Urinary bladder (tissue), 3 donors: ENCODE measurements at regions not wholly inside any gene's neighbourhood (a gene's known extent, or its start where the extent isn't known, plus 50 kb on each side); places are given as distances from the start of the nearest gene placed in this dataset.
A peak's percentile ranks its signal among the peaks of the same experiment; 100 is the strongest.

Source experiments
- DNase-seq: peaks from one replicate; pipeline ENCODE4 v3.0.0-alpha.2; 2015; ENCODE audit errors: extremely low spot score
- H3K27ac ChIP-seq: one replicate; pipeline ENCODE4 v1.5.1; 2013; ENCODE audit warnings: low read depth, mild to moderate bottlenecking, moderate library complexity
- H3K36me3 ChIP-seq: one replicate; pipeline ENCODE4 v1.6.1; 2013; ENCODE audit warnings: mild to moderate bottlenecking, moderate library complexity; ENCODE audit not compliant: insufficient read depth
- H3K4me1 ChIP-seq: one replicate; pipeline ENCODE4 v1.6.1; 2013; ENCODE audit warnings: mild to moderate bottlenecking, moderate library complexity; ENCODE audit not compliant: insufficient read depth
- H3K4me3 ChIP-seq: one replicate; pipeline ENCODE4 v1.5.1; 2013; ENCODE audit warnings: low read depth, low read length
- WGBS: extraction: QIAGEN DNeasy Blood & Tissue Kit; methylation state at CpG from one replicate; pipeline ENCODE4 v1.1.7; 2013; 5-methylcytosine and 5-hydroxymethylcytosine counted together
- donor health status: healthy with polysubstance abuse.
- donor health status: healthy.

GRCh38 chr11:131027491-131027890 is 111.2 kb upstream of the SNX19 start:
- Histone ChIP-seq H3K27ac (no peak overlapping the region), H3K4me1 (no peaks in the 10 kb centered on the region), H3K36me3 (no peaks in the 10 kb centered on the region), H3K4me3 (no peak overlapping the region)
- 80% methylated on average over 2 of the region's 2 CpGs for WGBS
- no peak for DNase-seq

- WGBS, result 38% methylated on average over 5 of the region's 5 CpGs
- no peak overlapping the region for H3K27ac ChIP-seq
- peak; percentile 28 for DNase-seq
These were observed 116.9 kb upstream of the SNX19 start for GRCh38 chr11:131033151-131033651.

GRCh38 chr11:131036514-131036913 is 120.2 kb upstream of the SNX19 start:
- no peak overlapping the region for H3K4me3 ChIP-seq

More at GRCh38 chr11:131033151-131033651, 116.9 kb upstream of the SNX19 start:
- Histone ChIP-seq H3K4me3 (no peak overlapping the region), H3K36me3 (no peaks in the 10 kb centered on the region), H3K4me1 (no peaks in the 10 kb centered on the region)

GRCh38 chr11:131037873-131038272 is 121.6 kb upstream of the SNX19 start:
- Histone ChIP-seq H3K36me3 (no peaks in the 10 kb centered on the region), H3K27ac (no peak overlapping the region), H3K4me1 (no peaks in the 10 kb centered on the region), H3K4me3 (no peak overlapping the region)
- no peak for DNase-seq
- 55% methylated on average over 7 of the region's 7 CpGs for WGBS

More at GRCh38 chr11:131036514-131036913, 120.2 kb upstream of the SNX19 start:
- H3K4me1 ChIP-seq, result no peaks in the 10 kb centered on the region
- no peak for DNase-seq
- WGBS, result 45% methylated on average over 5 of the region's 5 CpGs
- no peak overlapping the region for H3K27ac ChIP-seq
- H3K36me3 ChIP-seq, result no peaks in the 10 kb centered on the region

- H3K36me3 ChIP-seq, result no peaks in the 10 kb centered on the region
- H3K4me3 ChIP-seq, result no peak overlapping the region
- 26% methylated on average over 5 of the region's 5 CpGs for WGBS
- H3K27ac ChIP-seq, result no peak overlapping the region
- no peak for DNase-seq
- H3K4me1 ChIP-seq, result no peaks in the 10 kb centered on the region
These were observed 122.3 kb upstream of the SNX19 start for GRCh38 chr11:131038597-131038996.

- 70% methylated on average over 5 of the region's 5 CpGs for WGBS
- Histone ChIP-seq H3K4me3 (no peak overlapping the region), H3K27ac (no peak overlapping the region), H3K36me3 (no peaks in the 10 kb centered on the region), H3K4me1 (no peaks in the 10 kb centered on the region)
- DNase-seq, result no peak
These were observed 125.2 kb upstream of the SNX19 start for GRCh38 chr11:131041331-131042040.

GRCh38 chr11:131042041-131042390 is 125.7 kb upstream of the SNX19 start:
- Histone ChIP-seq H3K36me3 (no peaks in the 10 kb centered on the region), H3K27ac (no peak overlapping the region), H3K4me1 (no peaks in the 10 kb centered on the region), H3K4me3 (no peak overlapping the region)
- DNase-seq, result no peak
- WGBS, result 0% methylated on average over 1 of the region's 1 CpG

GRCh38 chr11:131043251-131043650 is 127.0 kb upstream of the SNX19 start:
- Histone ChIP-seq H3K27ac (no peak overlapping the region), H3K36me3 (no peaks in the 10 kb centered on the region), H3K4me1 (no peaks in the 10 kb centered on the region), H3K4me3 (no peak overlapping the region)
- 90% methylated on average over 1 of the region's 1 CpG for WGBS
- no peak for DNase-seq

- WGBS, result 51% methylated on average over 7 of the region's 7 CpGs
- DNase-seq, result no peak
- Histone ChIP-seq H3K27ac (no peak overlapping the region), H3K36me3 (no peaks in the 10 kb centered on the region), H3K4me1 (no peaks in the 10 kb centered on the region), H3K4me3 (no peak overlapping the region)
These were observed 128.6 kb upstream of the SNX19 start for GRCh38 chr11:131044851-131045250.

- DNase-seq, result no peak
- Histone ChIP-seq H3K4me3 (no peak overlapping the region), H3K4me1 (no peaks in the 10 kb centered on the region), H3K36me3 (no peaks in the 10 kb centered on the region), H3K27ac (no peak overlapping the region)
- 72% methylated on average over 3 of the region's 3 CpGs for WGBS
These were observed 136.1 kb upstream of the SNX19 start for GRCh38 chr11:131052367-131052766.

- no peaks in the 10 kb centered on the region for H3K36me3 ChIP-seq
- 55% methylated on average over 2 of the region's 2 CpGs for WGBS
- DNase-seq, result no peak
- H3K4me1 ChIP-seq, result no peaks in the 10 kb centered on the region
- no peak overlapping the region for H3K4me3 ChIP-seq
- no peak overlapping the region for H3K27ac ChIP-seq
These were observed 139.8 kb upstream of the SNX19 start for GRCh38 chr11:131056036-131056435.

- no peak for DNase-seq
- H3K27ac ChIP-seq, result no peak overlapping the region
- H3K36me3 ChIP-seq, result no peaks in the 10 kb centered on the region
- H3K4me1 ChIP-seq, result no peaks in the 10 kb centered on the region
- no peak overlapping the region for H3K4me3 ChIP-seq
- 58% methylated on average over 6 of the region's 6 CpGs for WGBS
These were observed 147.4 kb upstream of the SNX19 start for GRCh38 chr11:131063638-131064037.

GRCh38 chr11:131064373-131064991 is 148.2 kb upstream of the SNX19 start:
- H3K4me1 ChIP-seq, result no peaks in the 10 kb centered on the region
- DNase-seq, result no peak
- H3K4me3 ChIP-seq, result no peak overlapping the region
- WGBS, result 29% methylated on average over 12 of the region's 12 CpGs
- no peaks in the 10 kb centered on the region for H3K36me3 ChIP-seq
- no peak overlapping the region for H3K27ac ChIP-seq
